ENCODE measurements at regions not wholly inside any gene's neighbourhood (a gene's known extent, or its start where the extent isn't known, plus 50 kb on each side); places are given as distances from the start of the nearest gene placed in this dataset.

GRCh38 chr14:57068511-57068910 is 200.2 kb downstream of the EXOC5 start:
- TF ChIP-seq, protein P1, sequence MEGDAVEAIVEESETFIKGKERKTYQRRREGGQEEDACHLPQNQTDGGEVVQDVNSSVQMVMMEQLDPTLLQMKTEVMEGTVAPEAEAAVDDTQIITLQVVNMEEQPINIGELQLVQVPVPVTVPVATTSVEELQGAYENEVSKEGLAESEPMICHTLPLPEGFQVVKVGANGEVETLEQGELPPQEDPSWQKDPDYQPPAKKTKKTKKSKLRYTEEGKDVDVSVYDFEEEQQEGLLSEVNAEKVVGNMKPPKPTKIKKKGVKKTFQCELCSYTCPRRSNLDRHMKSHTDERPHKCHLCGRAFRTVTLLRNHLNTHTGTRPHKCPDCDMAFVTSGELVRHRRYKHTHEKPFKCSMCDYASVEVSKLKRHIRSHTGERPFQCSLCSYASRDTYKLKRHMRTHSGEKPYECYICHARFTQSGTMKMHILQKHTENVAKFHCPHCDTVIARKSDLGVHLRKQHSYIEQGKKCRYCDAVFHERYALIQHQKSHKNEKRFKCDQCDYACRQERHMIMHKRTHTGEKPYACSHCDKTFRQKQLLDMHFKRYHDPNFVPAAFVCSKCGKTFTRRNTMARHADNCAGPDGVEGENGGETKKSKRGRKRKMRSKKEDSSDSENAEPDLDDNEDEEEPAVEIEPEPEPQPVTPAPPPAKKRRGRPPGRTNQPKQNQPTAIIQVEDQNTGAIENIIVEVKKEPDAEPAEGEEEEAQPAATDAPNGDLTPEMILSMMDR (IDR thresholded peaks at IDR 0.05; ENCODE audit: low read depth, low read length): no peak
- TF ChIP-seq EZH2phosphoT487 (IDR thresholded peaks at IDR 0.05; ENCODE audit: low read depth): no peak
- no peaks in the 10 kb centered on the region for H4K20me1 ChIP-seq (ENCODE audit: insufficient read depth, low read length)
- H3K79me2 ChIP-seq (ENCODE audit: low read length): no peaks in the 10 kb centered on the region
- no peak overlapping the region for H3K9ac ChIP-seq (ENCODE audit: low read length)
- H3K9me3 ChIP-seq (ENCODE audit: insufficient read depth, low read length): no peaks in the 10 kb centered on the region
- H3K27ac ChIP-seq (ENCODE audit: low read length): no peak overlapping the region
- H3K4me3 ChIP-seq (ENCODE audit: low read length): no peak overlapping the region
- no peaks in the 10 kb centered on the region for H3K4me1 ChIP-seq (ENCODE audit: low read length)
- no peaks in the 10 kb centered on the region for H3K36me3 ChIP-seq (replicated peaks; ENCODE audit: low read depth, low read length)
- H3K27me3 ChIP-seq (ENCODE audit: low read depth, low read length): peaks cover 25% of the 10 kb centered on the region
- H3K4me2 ChIP-seq (ENCODE audit: low read length): no peak overlapping the region
- H2AFZ ChIP-seq (ENCODE audit: low read depth, low read length): no peak overlapping the region

- H3K79me2 ChIP-seq (ENCODE audit: low read length): no peaks in the 10 kb centered on the region
- H3K9me3 ChIP-seq (ENCODE audit: insufficient read depth, low read length): no peaks in the 10 kb centered on the region
- H3K4me3 ChIP-seq (ENCODE audit: low read length): peak overlapping the region; percentile 27; the same call in 1 of the 2 replicates
- H3K27ac ChIP-seq (ENCODE audit: low read length): no peak overlapping the region
- H3K4me1 ChIP-seq (ENCODE audit: low read length): no peaks in the 10 kb centered on the region
- TF ChIP-seq, protein P1 (IDR thresholded peaks at IDR 0.05; ENCODE audit: low read depth, low read length): peak; percentile 90
- no peak for TF ChIP-seq EZH2phosphoT487 (IDR thresholded peaks at IDR 0.05; ENCODE audit: low read depth)
- H3K4me2 ChIP-seq (ENCODE audit: low read length): peak overlapping the region; percentile 54
- no peak overlapping the region for H3K9ac ChIP-seq (ENCODE audit: low read length)
- H3K27me3 ChIP-seq (ENCODE audit: low read depth, low read length): peaks cover 25% of the 10 kb centered on the region
- no peaks in the 10 kb centered on the region for H3K36me3 ChIP-seq (replicated peaks; ENCODE audit: low read depth, low read length)
- H2AFZ ChIP-seq (ENCODE audit: low read depth, low read length): peak overlapping the region; percentile 8; the same call in 1 of the 2 replicates
- H4K20me1 ChIP-seq (ENCODE audit: insufficient read depth, low read length): no peaks in the 10 kb centered on the region
Measured at GRCh38 chr14:57066887-57067513, 201.7 kb downstream of the EXOC5 start.

DNA sequence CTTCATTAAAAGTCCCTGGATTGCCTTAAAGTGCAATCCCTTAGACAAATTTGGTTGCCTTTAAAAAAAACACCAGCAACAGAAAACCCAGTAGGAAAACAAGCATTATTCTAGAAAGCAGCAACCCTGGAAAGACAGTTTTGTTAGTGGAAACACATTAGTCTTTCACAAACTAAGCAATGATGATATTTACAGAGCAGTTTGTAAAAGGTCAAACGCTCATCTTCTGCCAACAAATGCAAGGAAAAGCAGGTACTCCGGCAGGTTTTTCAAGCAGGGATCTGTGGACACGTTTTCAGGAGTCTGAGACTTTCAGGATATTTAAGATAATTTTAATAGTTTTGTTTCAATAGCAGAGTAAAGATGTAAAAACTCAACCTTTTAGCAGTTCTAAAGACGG is 202.2 kb downstream of the EXOC5 start:
- Histone ChIP-seq H3K27ac (ENCODE audit: low read length) (no peak overlapping the region), H3K9me3 (ENCODE audit: insufficient read depth, low read length) (no peaks in the 10 kb centered on the region), H3K27me3 (ENCODE audit: low read depth, low read length) (peaks cover 25% of the 10 kb centered on the region), H3K4me1 (ENCODE audit: low read length) (no peaks in the 10 kb centered on the region), H3K9ac (ENCODE audit: low read length) (no peak overlapping the region), H3K4me2 (ENCODE audit: low read length) (peak overlapping the region; percentile 54), H4K20me1 (ENCODE audit: insufficient read depth, low read length) (no peaks in the 10 kb centered on the region), H3K4me3 (ENCODE audit: low read length) (peak overlapping the region; percentile 27; the same call in 1 of the 2 replicates), H3K79me2 (ENCODE audit: low read length) (no peaks in the 10 kb centered on the region), H3K36me3 (replicated peaks; ENCODE audit: low read depth, low read length) (no peaks in the 10 kb centered on the region), H2AFZ (ENCODE audit: low read depth, low read length) (peak overlapping the region; percentile 8; the same call in 1 of the 2 replicates)
- no peak for TF ChIP-seq EZH2phosphoT487 (IDR thresholded peaks at IDR 0.05; ENCODE audit: low read depth)
- TF ChIP-seq, protein P1 (IDR thresholded peaks at IDR 0.05; ENCODE audit: low read depth, low read length): no peak

- TF ChIP-seq, protein P1 (IDR thresholded peaks at IDR 0.05; ENCODE audit: low read depth, low read length): no peak
- no peak for TF ChIP-seq EZH2phosphoT487 (IDR thresholded peaks at IDR 0.05; ENCODE audit: low read depth)
- H3K4me3 ChIP-seq (ENCODE audit: low read length): peak overlapping the region; percentile 30; the same call in 1 of the 2 replicates
- no peaks in the 10 kb centered on the region for H4K20me1 ChIP-seq (ENCODE audit: insufficient read depth, low read length)
- no peaks in the 10 kb centered on the region for H3K36me3 ChIP-seq (replicated peaks; ENCODE audit: low read depth, low read length)
- no peaks in the 10 kb centered on the region for H3K9me3 ChIP-seq (ENCODE audit: insufficient read depth, low read length)
- no peak overlapping the region for H2AFZ ChIP-seq (ENCODE audit: low read depth, low read length)
- H3K27ac ChIP-seq (ENCODE audit: low read length): no peak overlapping the region
- no peaks in the 10 kb centered on the region for H3K79me2 ChIP-seq (ENCODE audit: low read length)
- H3K4me2 ChIP-seq (ENCODE audit: low read length): peak overlapping the region; percentile 63
- peaks cover 16% of the 10 kb centered on the region for H3K4me1 ChIP-seq (ENCODE audit: low read length)
- H3K9ac ChIP-seq (ENCODE audit: low read length): no peak overlapping the region
- H3K27me3 ChIP-seq (ENCODE audit: low read depth, low read length): peaks cover 8% of the 10 kb centered on the region
Measured at GRCh38 chr14:57061009-57061711, 207.5 kb downstream of the EXOC5 start.

All from OCI-LY3 (cell line).